WTC11 (cell line): ENCODE measurements at regions not wholly inside any gene's neighbourhood (a gene's known extent, or its start where the extent isn't known, plus 50 kb on each side); places are given as distances from the start of the nearest gene placed in this dataset.

ENCODE experiments used
- ATAC-seq: fragments of 200-7000 bp; cut with Tn5 transposase; 2 replicates; pipeline ENCODE4 v1.10.0; 2021; ENCODE audit warnings: mild to moderate bottlenecking, moderate library complexity
- CTCF ChIA-PET: fragments of 300-600 bp; sonication (Branson Sonifier 250); formaldehyde crosslinking; loops from one replicate; lab custom pipeline; 2021; ENCODE audit warnings: antibody characterized with exemption; lab: Charles Lee
- POLR2A ChIA-PET: fragments of 350-600 bp; sonication (Branson Sonifier 250); formaldehyde crosslinking; loops from one replicate; lab custom pipeline; 2021; ENCODE audit warnings: antibody characterized with exemption; lab: Charles Lee
- DNase-seq: peaks from one replicate; pipeline ENCODE4 v3.0.0; 2021; ENCODE audit warnings: low spot score
- H3K27ac Mint-ChIP-seq: 2 replicates; pipeline ENCODE4 v1.8.0; 2021; ENCODE audit warnings: mixed read lengths
- H3K27me3 Mint-ChIP-seq: 2 replicates; pipeline ENCODE4 v1.8.0; 2021; ENCODE audit warnings: low read depth, mild to moderate bottlenecking, moderate library complexity, mixed read lengths
- H3K36me3 Mint-ChIP-seq: 2 replicates; pipeline ENCODE4 v1.8.0; 2021; ENCODE audit warnings: mixed read lengths
- H3K4me1 Mint-ChIP-seq: 2 replicates; pipeline ENCODE4 v1.8.0; 2022; ENCODE audit warnings: mixed read lengths
- H3K4me3 Mint-ChIP-seq: 2 replicates; pipeline ENCODE4 v1.8.0; 2021; ENCODE audit warnings: mild to moderate bottlenecking, moderate library complexity, mixed read lengths
- H3K9me3 Mint-ChIP-seq: 2 replicates; pipeline ENCODE4 v1.8.0; 2021; ENCODE audit warnings: mixed read lengths
- ATF1 ChIP-seq: sonication (generic); formaldehyde crosslinking; IDR thresholded peaks from 2 replicates; pipeline ENCODE4 v1.8.1; 2023; ENCODE audit warnings: mild to moderate bottlenecking, moderate library complexity, missing genetic modification reagents
- GABPB1 ChIP-seq: sonication (generic); formaldehyde crosslinking; IDR thresholded peaks from 2 replicates; pipeline ENCODE4 v1.8.1; 2023; ENCODE audit warnings: mild to moderate bottlenecking, missing genetic modification reagents
- JUN ChIP-seq: sonication (generic); formaldehyde crosslinking; IDR thresholded peaks from 2 replicates; pipeline ENCODE4 v1.8.0; 2023; ENCODE audit warnings: mild to moderate bottlenecking, missing genetic modification reagents
- NR2C2 ChIP-seq: sonication (generic); formaldehyde crosslinking; IDR thresholded peaks from 2 replicates; pipeline ENCODE4 v1.8.0; 2022; ENCODE audit warnings: mild to moderate bottlenecking, missing genetic modification reagents
- NR3C1 ChIP-seq: sonication (generic); formaldehyde crosslinking; conservative IDR thresholded peaks from 2 replicates; pipeline ENCODE4 v1.8.1; 2023; ENCODE audit warnings: low read depth, mild to moderate bottlenecking, missing genetic modification reagents
- RORB ChIP-seq: fragments of 250-450 bp; sonication (Bioruptor Pico); IDR thresholded peaks from 2 replicates; pipeline ENCODE4 v1.9.0; 2021; ENCODE audit warnings: mild to moderate bottlenecking
- ZNF232 ChIP-seq: sonication (generic); formaldehyde crosslinking; IDR thresholded peaks from 2 replicates; pipeline ENCODE4 v1.8.0; 2022; ENCODE audit warnings: mild to moderate bottlenecking, missing genetic modification reagents
- ZNF263 ChIP-seq: sonication (generic); formaldehyde crosslinking; IDR thresholded peaks from 2 replicates; pipeline ENCODE4 v1.8.1; 2022; ENCODE audit warnings: low read depth, mild to moderate bottlenecking, moderate library complexity, missing genetic modification reagents
- TF ChIP-seq, protein P1 (sequence below): fragments of 250-450 bp; sonication (Bioruptor Pico); IDR thresholded peaks from 2 replicates; pipeline ENCODE4 v2.1.2; 2022; ENCODE audit warnings: mild to moderate bottlenecking, moderate library complexity
- TF ChIP-seq, protein P2 (sequence below): sonication (generic); formaldehyde crosslinking; IDR thresholded peaks from 2 replicates; pipeline ENCODE4 v1.8.1; 2023; ENCODE audit warnings: mild to moderate bottlenecking, missing genetic modification reagents, moderate library complexity
- TF ChIP-seq, protein P3 (sequence below): sonication (generic); formaldehyde crosslinking; IDR thresholded peaks from 2 replicates; pipeline ENCODE4 v1.8.1; 2023; ENCODE audit warnings: mild to moderate bottlenecking, missing genetic modification reagents, moderate library complexity
- TF ChIP-seq, protein P4 (sequence below): sonication (generic); formaldehyde crosslinking; IDR thresholded peaks from 2 replicates; pipeline ENCODE4 v1.8.1; 2022; ENCODE audit warnings: mild to moderate bottlenecking, moderate library complexity, missing genetic modification reagents
- TF ChIP-seq, protein P5 (sequence below): sonication (generic); formaldehyde crosslinking; IDR thresholded peaks from 2 replicates; pipeline ENCODE4 v1.8.1; 2022; ENCODE audit warnings: mild to moderate bottlenecking, missing genetic modification reagents, moderate library complexity, borderline replicate concordance

GRCh38 chr2:138279871-138280270, 221.7 kb upstream of the SPOPL start:
- H3K4me1 Mint-ChIP-seq, result peaks cover 48% of the 10 kb centered on the region
- no peaks in the 10 kb centered on the region for H3K9me3 Mint-ChIP-seq
- POLR2A ChIA-PET, result no interaction called here
- no peaks in the 10 kb centered on the region for H3K36me3 Mint-ChIP-seq
- TF ChIP-seq JUN (CRISPR knock-in tag) (no peak), NR3C1 (no peak)
- TF ChIP-seq, protein P1, sequence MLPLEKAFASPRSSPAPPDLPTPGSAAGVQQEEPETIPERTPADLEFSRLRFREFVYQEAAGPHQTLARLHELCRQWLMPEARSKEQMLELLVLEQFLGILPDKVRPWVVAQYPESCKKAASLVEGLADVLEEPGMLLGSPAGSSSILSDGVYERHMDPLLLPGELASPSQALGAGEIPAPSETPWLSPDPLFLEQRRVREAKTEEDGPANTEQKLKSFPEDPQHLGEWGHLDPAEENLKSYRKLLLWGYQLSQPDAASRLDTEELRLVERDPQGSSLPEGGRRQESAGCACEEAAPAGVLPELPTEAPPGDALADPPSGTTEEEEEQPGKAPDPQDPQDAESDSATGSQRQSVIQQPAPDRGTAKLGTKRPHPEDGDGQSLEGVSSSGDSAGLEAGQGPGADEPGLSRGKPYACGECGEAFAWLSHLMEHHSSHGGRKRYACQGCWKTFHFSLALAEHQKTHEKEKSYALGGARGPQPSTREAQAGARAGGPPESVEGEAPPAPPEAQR (CRISPR knock-in tag), result no peak
- TF ChIP-seq, protein P2, sequence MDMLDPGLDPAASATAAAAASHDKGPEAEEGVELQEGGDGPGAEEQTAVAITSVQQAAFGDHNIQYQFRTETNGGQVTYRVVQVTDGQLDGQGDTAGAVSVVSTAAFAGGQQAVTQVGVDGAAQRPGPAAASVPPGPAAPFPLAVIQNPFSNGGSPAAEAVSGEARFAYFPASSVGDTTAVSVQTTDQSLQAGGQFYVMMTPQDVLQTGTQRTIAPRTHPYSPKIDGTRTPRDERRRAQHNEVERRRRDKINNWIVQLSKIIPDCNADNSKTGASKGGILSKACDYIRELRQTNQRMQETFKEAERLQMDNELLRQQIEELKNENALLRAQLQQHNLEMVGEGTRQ, result no peak
- TF ChIP-seq, all 79 proteins: peak for 0
- ATAC-seq (no peak), DNase-seq (no peak)
- CTCF ChIA-PET, result no interaction called here
- no peak overlapping the region for H3K4me3 Mint-ChIP-seq
- H3K27ac Mint-ChIP-seq, result no peak overlapping the region
- no peaks in the 10 kb centered on the region for H3K27me3 Mint-ChIP-seq

GRCh38 chr2:138280999-138281695, 220.4 kb upstream of the SPOPL start:
- H3K4me3 Mint-ChIP-seq, result no peak overlapping the region
- no peak for DNase-seq
- H3K9me3 Mint-ChIP-seq, result peaks cover 8% of the 10 kb centered on the region
- peaks cover 35% of the 10 kb centered on the region for H3K4me1 Mint-ChIP-seq
- H3K36me3 Mint-ChIP-seq, result peaks cover 4% of the 10 kb centered on the region; the same call in 1 of the 2 replicates
- H3K27ac Mint-ChIP-seq, result no peak overlapping the region
- CTCF ChIA-PET, result no interaction called here
- ATAC-seq, result no peak
- H3K27me3 Mint-ChIP-seq, result no peaks in the 10 kb centered on the region
- TF ChIP-seq, protein P3, sequence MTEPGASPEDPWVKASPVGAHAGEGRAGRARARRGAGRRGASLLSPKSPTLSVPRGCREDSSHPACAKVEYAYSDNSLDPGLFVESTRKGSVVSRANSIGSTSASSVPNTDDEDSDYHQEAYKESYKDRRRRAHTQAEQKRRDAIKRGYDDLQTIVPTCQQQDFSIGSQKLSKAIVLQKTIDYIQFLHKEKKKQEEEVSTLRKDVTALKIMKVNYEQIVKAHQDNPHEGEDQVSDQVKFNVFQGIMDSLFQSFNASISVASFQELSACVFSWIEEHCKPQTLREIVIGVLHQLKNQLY (CRISPR knock-in tag), result no peak
- no peak for TF ChIP-seq ZNF263 (CRISPR knock-in tag)
- TF ChIP-seq RORB (CRISPR knock-in tag), result no peak
- TF ChIP-seq, protein P2, result no peak
- TF ChIP-seq ATF1 (CRISPR knock-in tag), result no peak
- no peak for TF ChIP-seq ZNF232
- TF ChIP-seq NR2C2 (CRISPR knock-in tag), result no peak
- TF ChIP-seq, protein P4, sequence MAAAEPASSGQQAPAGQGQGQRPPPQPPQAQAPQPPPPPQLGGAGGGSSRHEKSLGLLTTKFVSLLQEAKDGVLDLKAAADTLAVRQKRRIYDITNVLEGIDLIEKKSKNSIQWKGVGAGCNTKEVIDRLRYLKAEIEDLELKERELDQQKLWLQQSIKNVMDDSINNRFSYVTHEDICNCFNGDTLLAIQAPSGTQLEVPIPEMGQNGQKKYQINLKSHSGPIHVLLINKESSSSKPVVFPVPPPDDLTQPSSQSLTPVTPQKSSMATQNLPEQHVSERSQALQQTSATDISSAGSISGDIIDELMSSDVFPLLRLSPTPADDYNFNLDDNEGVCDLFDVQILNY (CRISPR knock-in tag), result no peak
- TF ChIP-seq, protein P5, sequence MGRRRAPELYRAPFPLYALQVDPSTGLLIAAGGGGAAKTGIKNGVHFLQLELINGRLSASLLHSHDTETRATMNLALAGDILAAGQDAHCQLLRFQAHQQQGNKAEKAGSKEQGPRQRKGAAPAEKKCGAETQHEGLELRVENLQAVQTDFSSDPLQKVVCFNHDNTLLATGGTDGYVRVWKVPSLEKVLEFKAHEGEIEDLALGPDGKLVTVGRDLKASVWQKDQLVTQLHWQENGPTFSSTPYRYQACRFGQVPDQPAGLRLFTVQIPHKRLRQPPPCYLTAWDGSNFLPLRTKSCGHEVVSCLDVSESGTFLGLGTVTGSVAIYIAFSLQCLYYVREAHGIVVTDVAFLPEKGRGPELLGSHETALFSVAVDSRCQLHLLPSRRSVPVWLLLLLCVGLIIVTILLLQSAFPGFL (CRISPR knock-in tag), result no peak
- POLR2A ChIA-PET, result no interaction called here

DNA sequence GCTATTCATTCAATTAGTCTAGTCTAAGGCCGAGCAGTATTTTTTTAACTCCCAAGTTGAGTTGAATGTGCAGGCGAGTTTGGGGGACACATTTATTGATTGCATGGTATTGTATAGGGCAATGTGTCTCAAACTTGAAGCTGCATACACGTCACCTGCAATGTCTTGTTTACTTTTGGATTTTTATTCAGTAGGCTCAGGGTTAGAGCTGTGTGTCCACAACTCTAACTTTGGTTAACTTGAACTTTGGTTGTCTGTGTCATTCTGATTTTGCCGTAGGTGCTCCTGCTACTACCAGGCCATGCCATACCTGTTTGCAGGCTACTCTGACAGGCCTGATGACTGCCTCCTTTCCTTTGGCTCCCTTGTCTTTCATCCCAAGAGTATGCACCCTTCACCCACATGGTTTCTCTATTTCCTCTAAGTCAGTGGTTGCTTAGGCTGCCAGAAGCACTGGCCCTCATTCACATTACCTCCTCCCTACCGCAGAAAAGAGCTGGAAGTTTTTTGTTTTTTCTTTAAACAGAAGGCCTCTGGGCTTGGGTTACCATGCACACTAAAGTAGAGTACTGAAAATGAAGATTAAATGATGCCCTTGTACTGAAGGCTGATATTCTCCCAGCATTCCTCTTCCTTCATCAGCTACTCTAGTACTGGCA, 219.4 kb upstream of the SPOPL start:
- ATAC-seq (no peak), DNase-seq (no peak)
- Mint-ChIP-seq H3K9me3 (peaks cover 16% of the 10 kb centered on the region), H3K36me3 (peaks cover 10% of the 10 kb centered on the region), H3K27ac (no peak overlapping the region), H3K4me1 (peaks cover 25% of the 10 kb centered on the region), H3K27me3 (no peaks in the 10 kb centered on the region), H3K4me3 (no peak overlapping the region)
- ChIA-PET POLR2A (no interaction called here), CTCF (no interaction called here)
- TF ChIP-seq GABPB1 (CRISPR knock-in tag) (peak; percentile 30; the same call in 1 of the 2 replicates), ZNF232 (no peak)
